ENCODE measurements at regions not wholly inside any gene's neighbourhood (a gene's known extent, or its start where the extent isn't known, plus 50 kb on each side); places are given as distances from the start of the nearest gene placed in this dataset.

- in situ Hi-C loops (cut with MboI), result loop anchor here (10.0 kb wide), 1 partner anchor 1299 kb away; no protein-coding TSS in a partner anchor
- H3K36me3 ChIP-seq (ENCODE audit: low read depth), result no peaks in the 10 kb centered on the region
- no peak overlapping the region for H3K4me2 ChIP-seq (ENCODE audit: unreplicated experiment)
- no peaks in the 10 kb centered on the region for H3K79me2 ChIP-seq (ENCODE audit: insufficient read depth)
- no peaks in the 10 kb centered on the region for H4K20me1 ChIP-seq (ENCODE audit: insufficient read depth)
- TF ChIP-seq EZH2phosphoT487 (IDR thresholded peaks at IDR 0.05; ENCODE audit: insufficient read depth, low read depth), result no peak
- TF ChIP-seq EZH2 (IDR thresholded peaks at IDR 0.05; ENCODE audit: insufficient read depth, poor library complexity, severe bottlenecking), result no peak
- no peaks in the 10 kb centered on the region for H3K4me1 ChIP-seq (ENCODE audit: insufficient read depth)
- H3K9me3 ChIP-seq (ENCODE audit: low read depth), result no peaks in the 10 kb centered on the region
- H3K4me3 ChIP-seq, result no peak overlapping the region
- H3K9ac ChIP-seq, result no peak overlapping the region
- no peaks in the 10 kb centered on the region for H3K27me3 ChIP-seq (replicated peaks; ENCODE audit: insufficient read depth)
- no peak overlapping the region for H2AFZ ChIP-seq
- 69 to 74% methylated on average over 5 of the region's 5 CpGs for WGBS, 2 experiments (ENCODE audit: low coverage in 1 of 2, low lambda C conversion rate in 2 of 2, missing lambda C conversion rate in 2 of 2)
- no peak overlapping the region for H3K27ac ChIP-seq
- H3F3A ChIP-seq (ENCODE audit: insufficient read depth), result no peaks in the 10 kb centered on the region
- peak; percentile 76 for DNase-seq
- no peaks in the 10 kb centered on the region for H3K9me2 ChIP-seq (ENCODE audit: insufficient read depth)
Measured at GRCh38 chr15:95025924-95026728, 794.8 kb downstream of the MCTP2 start.

- no peaks in the 10 kb centered on the region for H4K20me1 ChIP-seq (ENCODE audit: insufficient read depth)
- no peak overlapping the region for H3K4me3 ChIP-seq
- H3K27ac ChIP-seq, result no peak overlapping the region
- no peaks in the 10 kb centered on the region for H3K9me3 ChIP-seq (ENCODE audit: low read depth)
- H3K9me2 ChIP-seq (ENCODE audit: insufficient read depth), result no peaks in the 10 kb centered on the region
- DNase-seq, result no peak
- H3K4me2 ChIP-seq (ENCODE audit: unreplicated experiment), result no peak overlapping the region
- WGBS, 2 experiments (ENCODE audit: low coverage in 1 of 2, low lambda C conversion rate in 2 of 2, missing lambda C conversion rate in 2 of 2), result 82 to 83% methylated on average over 3 of the region's 3 CpGs
- no peaks in the 10 kb centered on the region for H3K79me2 ChIP-seq (ENCODE audit: insufficient read depth)
- no peaks in the 10 kb centered on the region for H3K36me3 ChIP-seq (ENCODE audit: low read depth)
- TF ChIP-seq EZH2 (IDR thresholded peaks at IDR 0.05; ENCODE audit: insufficient read depth, poor library complexity, severe bottlenecking), result no peak
- no peak for TF ChIP-seq EZH2phosphoT487 (IDR thresholded peaks at IDR 0.05; ENCODE audit: insufficient read depth, low read depth)
- in situ Hi-C loops (cut with MboI), result loop anchor here (10.0 kb wide), 1 partner anchor 1297 kb away; no protein-coding TSS in a partner anchor
- no peaks in the 10 kb centered on the region for H3F3A ChIP-seq (ENCODE audit: insufficient read depth)
- no peaks in the 10 kb centered on the region for H3K27me3 ChIP-seq (replicated peaks; ENCODE audit: insufficient read depth)
- no peaks in the 10 kb centered on the region for H3K4me1 ChIP-seq (ENCODE audit: insufficient read depth)
- no peak overlapping the region for H3K9ac ChIP-seq
- H2AFZ ChIP-seq, result no peak overlapping the region
Measured at GRCh38 chr15:95027981-95028380, 796.6 kb downstream of the MCTP2 start.

- Histone ChIP-seq H3K27me3 (replicated peaks; ENCODE audit: insufficient read depth) (no peaks in the 10 kb centered on the region), H3F3A (ENCODE audit: insufficient read depth) (no peaks in the 10 kb centered on the region), H4K20me1 (ENCODE audit: insufficient read depth) (no peaks in the 10 kb centered on the region), H2AFZ (peak overlapping the region; percentile 17; the same call in 1 of the 2 replicates), H3K9ac (no peak overlapping the region), H3K4me1 (ENCODE audit: insufficient read depth) (no peaks in the 10 kb centered on the region), H3K27ac (no peak overlapping the region), H3K9me2 (ENCODE audit: insufficient read depth) (no peaks in the 10 kb centered on the region), H3K9me3 (ENCODE audit: low read depth) (no peaks in the 10 kb centered on the region), H3K79me2 (ENCODE audit: insufficient read depth) (no peaks in the 10 kb centered on the region), H3K36me3 (ENCODE audit: low read depth) (no peaks in the 10 kb centered on the region), H3K4me3 (no peak overlapping the region), H3K4me2 (ENCODE audit: unreplicated experiment) (no peak overlapping the region)
- TF ChIP-seq EZH2 (IDR thresholded peaks at IDR 0.05; ENCODE audit: insufficient read depth, poor library complexity, severe bottlenecking), result no peak
- TF ChIP-seq EZH2phosphoT487 (IDR thresholded peaks at IDR 0.05; ENCODE audit: insufficient read depth, low read depth), result no peak
- no peak for DNase-seq
- WGBS, 2 experiments (ENCODE audit: low coverage in 1 of 2, low lambda C conversion rate in 2 of 2, missing lambda C conversion rate in 2 of 2), result 33 to 36% methylated on average over 2 of the region's 2 CpGs
- in situ Hi-C loops (cut with MboI), result loop anchor here (10.0 kb wide), 1 partner anchor 1313 kb away; no protein-coding TSS in a partner anchor
Measured at GRCh38 chr15:95032156-95032555, 800.8 kb downstream of the MCTP2 start.

GRCh38 chr15:95035106-95035505 is 803.7 kb downstream of the MCTP2 start:
- TF ChIP-seq EZH2 (IDR thresholded peaks at IDR 0.05; ENCODE audit: insufficient read depth, poor library complexity, severe bottlenecking) (no peak), EZH2phosphoT487 (IDR thresholded peaks at IDR 0.05; ENCODE audit: insufficient read depth, low read depth) (no peak)
- Histone ChIP-seq H3K4me3 (no peak overlapping the region), H3K9ac (no peak overlapping the region), H3K36me3 (ENCODE audit: low read depth) (no peaks in the 10 kb centered on the region), H3K9me2 (ENCODE audit: insufficient read depth) (no peaks in the 10 kb centered on the region), H2AFZ (no peak overlapping the region), H3K4me1 (ENCODE audit: insufficient read depth) (no peaks in the 10 kb centered on the region), H3K9me3 (ENCODE audit: low read depth) (no peaks in the 10 kb centered on the region), H3K27ac (no peak overlapping the region), H4K20me1 (ENCODE audit: insufficient read depth) (no peaks in the 10 kb centered on the region), H3K27me3 (replicated peaks; ENCODE audit: insufficient read depth) (no peaks in the 10 kb centered on the region), H3K79me2 (ENCODE audit: insufficient read depth) (no peaks in the 10 kb centered on the region), H3K4me2 (ENCODE audit: unreplicated experiment) (no peak overlapping the region), H3F3A (ENCODE audit: insufficient read depth) (no peaks in the 10 kb centered on the region)
- no peak for DNase-seq
- 77 to 92% methylated on average over 3 of the region's 3 CpGs for WGBS, 2 experiments (ENCODE audit: low coverage in 1 of 2, low lambda C conversion rate in 2 of 2, missing lambda C conversion rate in 2 of 2)
- in situ Hi-C loops (cut with MboI), result loop anchor here (10.0 kb wide), 1 partner anchor 1310 kb away; no protein-coding TSS in a partner anchor

Measured in GM23248 (cell line).